ENCODE measurements at regions not wholly inside any gene's neighbourhood (a gene's known extent, or its start where the extent isn't known, plus 50 kb on each side); places are given as distances from the start of the nearest gene placed in this dataset.

- H3K27me3 ChIP-seq (ENCODE audit: insufficient read depth in 3 of 3, low read length in 2 of 3) = no peaks in the 10 kb centered on the region
- ATAC-seq (no peak), DNase-seq (no peak)
- no peak overlapping the region for H3K27ac ChIP-seq
- intact Hi-C loops (cut with DNase I) = no loop called here
- WGBS, 3 donors = 38 to 42% (median 40%) methylated on average over 1 of the region's 1 CpG
- H3K9me3 ChIP-seq = no peaks in the 10 kb centered on the region
- TF ChIP-seq, protein P1, sequence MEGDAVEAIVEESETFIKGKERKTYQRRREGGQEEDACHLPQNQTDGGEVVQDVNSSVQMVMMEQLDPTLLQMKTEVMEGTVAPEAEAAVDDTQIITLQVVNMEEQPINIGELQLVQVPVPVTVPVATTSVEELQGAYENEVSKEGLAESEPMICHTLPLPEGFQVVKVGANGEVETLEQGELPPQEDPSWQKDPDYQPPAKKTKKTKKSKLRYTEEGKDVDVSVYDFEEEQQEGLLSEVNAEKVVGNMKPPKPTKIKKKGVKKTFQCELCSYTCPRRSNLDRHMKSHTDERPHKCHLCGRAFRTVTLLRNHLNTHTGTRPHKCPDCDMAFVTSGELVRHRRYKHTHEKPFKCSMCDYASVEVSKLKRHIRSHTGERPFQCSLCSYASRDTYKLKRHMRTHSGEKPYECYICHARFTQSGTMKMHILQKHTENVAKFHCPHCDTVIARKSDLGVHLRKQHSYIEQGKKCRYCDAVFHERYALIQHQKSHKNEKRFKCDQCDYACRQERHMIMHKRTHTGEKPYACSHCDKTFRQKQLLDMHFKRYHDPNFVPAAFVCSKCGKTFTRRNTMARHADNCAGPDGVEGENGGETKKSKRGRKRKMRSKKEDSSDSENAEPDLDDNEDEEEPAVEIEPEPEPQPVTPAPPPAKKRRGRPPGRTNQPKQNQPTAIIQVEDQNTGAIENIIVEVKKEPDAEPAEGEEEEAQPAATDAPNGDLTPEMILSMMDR (IDR thresholded peaks at IDR 0.05) = no peak
- no peak overlapping the region for H3K4me3 ChIP-seq
- no peaks in the 10 kb centered on the region for H3K36me3 ChIP-seq (ENCODE audit: insufficient read depth in 1 of 2, low read depth in 1 of 2)
- H3K4me1 ChIP-seq = no peaks in the 10 kb centered on the region
Observed at GRCh38 chr11:27287205-27287604, 75.8 kb downstream of the CCDC34 start.

DNA sequence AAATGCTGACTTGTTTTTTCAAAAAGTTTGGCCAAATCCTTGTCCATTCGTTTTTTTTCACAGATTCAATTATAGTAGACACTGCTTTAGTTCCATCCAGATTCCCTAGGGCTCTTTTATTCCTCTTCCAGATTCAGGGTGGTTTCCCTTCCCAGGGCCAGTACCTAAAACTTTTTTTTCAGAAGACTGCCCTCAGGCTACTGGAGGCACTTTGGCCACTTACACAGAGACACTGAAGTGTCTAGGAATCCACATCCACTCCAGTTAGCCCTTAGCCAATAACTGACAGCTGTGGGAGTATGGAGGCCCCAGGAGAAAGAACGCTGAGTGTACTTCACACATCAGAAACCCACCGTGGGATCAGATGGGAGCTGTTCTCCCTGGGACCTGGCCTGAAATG is 77.3 kb downstream of the CCDC34 start:
- H3K4me1 ChIP-seq = no peaks in the 10 kb centered on the region
- H3K27ac ChIP-seq = no peak overlapping the region
- H3K27me3 ChIP-seq (ENCODE audit: insufficient read depth in 3 of 3, low read length in 2 of 3) = no peaks in the 10 kb centered on the region
- ATAC-seq (no peak), DNase-seq (no peak)
- WGBS, 3 donors = 22 to 48% (median 47%) methylated on average over 3 of the region's 3 CpGs
- H3K9me3 ChIP-seq = no peaks in the 10 kb centered on the region
- no peak overlapping the region for H3K4me3 ChIP-seq
- intact Hi-C loops (cut with DNase I) = no loop called here
- TF ChIP-seq, protein P1 (IDR thresholded peaks at IDR 0.05) = no peak
- no peaks in the 10 kb centered on the region for H3K36me3 ChIP-seq (ENCODE audit: insufficient read depth in 1 of 2, low read depth in 1 of 2)

- WGBS, 3 donors = 36 to 44% (median 40%) methylated on average over 3 of the region's 3 CpGs
- no peak overlapping the region for H3K27ac ChIP-seq
- no peaks in the 10 kb centered on the region for H3K27me3 ChIP-seq (ENCODE audit: insufficient read depth in 3 of 3, low read length in 2 of 3)
- ATAC-seq (no peak), DNase-seq (no peak)
- intact Hi-C loops (cut with DNase I) = no loop called here
- H3K4me1 ChIP-seq = no peaks in the 10 kb centered on the region
- TF ChIP-seq, protein P1 (IDR thresholded peaks at IDR 0.05) = no peak
- no peaks in the 10 kb centered on the region for H3K36me3 ChIP-seq (ENCODE audit: insufficient read depth in 1 of 2, low read depth in 1 of 2)
- H3K4me3 ChIP-seq = no peak overlapping the region
- no peaks in the 10 kb centered on the region for H3K9me3 ChIP-seq
Observed at GRCh38 chr11:27282806-27283205, 80.2 kb downstream of the CCDC34 start.

DNA sequence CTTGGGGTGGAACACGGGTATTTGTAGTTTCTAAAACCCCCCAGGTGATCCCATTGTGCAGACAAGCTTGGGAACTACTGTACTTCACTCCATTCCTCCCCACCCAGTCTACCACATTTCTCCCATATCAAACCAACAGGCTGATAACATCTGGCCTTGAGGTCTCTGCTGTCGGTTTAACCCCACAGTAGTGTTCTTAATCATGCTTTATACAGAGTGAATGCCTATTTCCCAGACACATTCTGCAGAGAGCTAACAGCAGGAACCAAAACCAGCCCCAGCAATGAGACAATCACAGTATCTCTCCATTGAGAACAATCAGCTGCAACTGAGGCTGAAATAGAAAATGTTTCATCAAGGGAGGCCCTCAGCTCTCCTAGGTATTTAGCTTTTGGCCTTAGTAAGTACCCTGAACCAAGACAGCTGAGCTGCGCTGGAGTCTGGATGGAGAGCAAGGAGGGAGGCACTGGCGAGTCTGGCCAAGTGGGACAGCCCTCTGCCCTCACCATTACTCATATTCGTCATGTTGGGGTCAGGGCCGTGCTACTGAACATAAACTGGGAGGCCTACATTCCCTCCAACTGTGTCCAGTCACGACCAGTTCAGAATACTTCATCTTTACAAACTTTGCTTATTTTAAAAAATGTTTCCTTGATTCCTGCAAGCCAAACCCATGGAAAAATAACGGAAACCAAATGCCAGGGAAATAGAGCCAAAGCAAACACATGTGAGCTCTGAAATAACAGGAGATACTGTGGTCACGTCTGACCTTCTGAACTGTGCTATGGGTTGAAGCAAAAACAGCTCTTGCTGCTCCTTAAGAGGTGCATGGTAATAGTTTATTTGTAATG is 81.0 kb downstream of the CCDC34 start:
- Histone ChIP-seq H3K36me3 (ENCODE audit: insufficient read depth in 1 of 2, low read depth in 1 of 2) (no peaks in the 10 kb centered on the region), H3K27ac (peak overlapping the region; percentile 53), H3K9me3 (no peaks in the 10 kb centered on the region), H3K4me1 (no peaks in the 10 kb centered on the region), H3K27me3 (ENCODE audit: insufficient read depth in 3 of 3, low read length in 2 of 3) (no peaks in the 10 kb centered on the region), H3K4me3 (no peak overlapping the region)
- 27 to 45% (median 33%) methylated on average over 9 of the region's 9 CpGs for WGBS, 3 donors
- intact Hi-C loops (cut with DNase I) = no loop called here
- TF ChIP-seq, protein P1 (IDR thresholded peaks at IDR 0.05) = no peak
- ATAC-seq (peak; percentile 61 to 96 (median 79)), DNase-seq (peak; percentile 30 to 58)

DNA sequence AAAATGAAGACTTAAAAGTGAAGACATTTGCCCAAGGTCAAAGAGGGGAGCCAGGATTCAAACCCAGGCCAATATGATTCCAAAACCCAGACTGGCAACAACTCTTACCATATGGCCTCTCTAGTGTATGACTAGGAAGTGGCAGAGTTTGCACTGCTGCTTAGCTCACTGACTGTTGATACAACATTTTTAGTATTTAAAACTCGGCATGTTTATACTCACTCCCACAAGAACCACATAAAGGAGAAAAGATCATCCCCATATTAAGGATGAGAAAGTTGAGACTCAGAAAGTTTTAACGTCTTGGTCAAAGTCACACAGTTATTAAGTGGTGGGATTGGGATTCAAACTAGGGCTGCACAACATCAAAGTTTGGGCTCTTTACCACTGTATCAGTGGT is 81.7 kb downstream of the CCDC34 start:
- TF ChIP-seq, protein P1 (IDR thresholded peaks at IDR 0.05) = no peak
- ATAC-seq = no peak
- intact Hi-C loops (cut with DNase I) = no loop called here
- H3K36me3 ChIP-seq (ENCODE audit: insufficient read depth in 1 of 2, low read depth in 1 of 2) = no peaks in the 10 kb centered on the region
- no peaks in the 10 kb centered on the region for H3K27me3 ChIP-seq (ENCODE audit: insufficient read depth in 3 of 3, low read length in 2 of 3)
- H3K27ac ChIP-seq = peak overlapping the region; percentile 53
- H3K4me1 ChIP-seq = no peaks in the 10 kb centered on the region
- WGBS, 3 donors = 88 to 96% (median 91%) methylated on average over 2 of the region's 2 CpGs
- no peak overlapping the region for H3K4me3 ChIP-seq
- H3K9me3 ChIP-seq = no peaks in the 10 kb centered on the region
- DNase-seq = no peak
